HG02763 (cell line): ENCODE measurements at regions not wholly inside any gene's neighbourhood (a gene's known extent, or its start where the extent isn't known, plus 50 kb on each side); places are given as distances from the start of the nearest gene placed in this dataset.

ENCODE experiments used
- ATAC-seq: cut with Tn5 transposase; IDR thresholded peaks from one replicate; pipeline ENCODE4 v1.9.1; 2021; ENCODE audit warnings: mild to moderate bottlenecking, moderate library complexity; ENCODE audit not compliant: unreplicated experiment

GRCh38 chr9:17019398-17019797 is 115.4 kb upstream of the CNTLN start:
- no peak for ATAC-seq

- no peak for ATAC-seq
These were observed 116.2 kb upstream of the CNTLN start for GRCh38 chr9:17018540-17019196.

- ATAC-seq = no peak
These were observed 116.8 kb upstream of the CNTLN start for GRCh38 chr9:17017931-17018491.

GRCh38 chr9:17013891-17014290 is 120.9 kb upstream of the CNTLN start:
- no peak for ATAC-seq

- ATAC-seq = no peak
These were observed 121.8 kb upstream of the CNTLN start for GRCh38 chr9:17013010-17013409.

DNA sequence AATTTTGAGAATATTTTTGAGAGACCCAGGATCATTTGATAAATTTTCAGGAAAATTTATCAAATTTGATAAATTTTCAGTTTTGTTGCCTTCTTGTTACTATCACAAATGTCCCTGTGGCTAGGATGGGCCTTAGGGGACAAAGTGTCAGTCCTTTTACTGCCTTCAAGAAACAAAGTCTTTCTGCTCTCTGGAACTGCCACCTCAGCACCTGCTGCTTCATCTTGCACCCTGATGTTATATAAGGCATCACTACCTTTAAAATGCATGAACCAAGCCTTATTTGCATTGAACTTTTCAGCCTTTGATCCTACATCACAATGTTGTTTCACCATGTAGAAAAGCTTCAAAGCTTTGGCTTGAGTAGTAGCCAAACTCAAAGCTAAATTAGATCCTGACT is 123.0 kb upstream of the CNTLN start:
- ATAC-seq = no peak

DNA sequence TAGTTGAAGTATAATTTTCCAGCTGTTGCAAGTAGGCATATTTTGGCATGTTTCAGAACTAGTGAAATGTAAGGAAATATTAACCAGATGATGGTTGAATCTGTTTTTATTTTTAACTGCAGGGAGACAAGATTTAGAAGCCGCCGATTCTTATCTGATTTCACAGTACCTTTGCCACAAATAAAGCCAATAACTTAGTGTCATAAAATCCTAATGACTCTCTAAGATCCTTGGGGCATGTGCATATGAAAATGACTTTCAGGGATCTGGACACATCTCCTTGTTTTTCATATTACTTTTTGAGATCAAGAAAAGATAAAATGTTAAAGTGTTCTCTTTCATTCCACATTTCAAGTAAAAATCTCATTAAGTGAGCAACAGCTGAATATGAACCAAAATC is 125.8 kb upstream of the CNTLN start:
- ATAC-seq = no peak

GRCh38 chr9:17005056-17005823 is 129.6 kb upstream of the CNTLN start:
- no peak for ATAC-seq

DNA sequence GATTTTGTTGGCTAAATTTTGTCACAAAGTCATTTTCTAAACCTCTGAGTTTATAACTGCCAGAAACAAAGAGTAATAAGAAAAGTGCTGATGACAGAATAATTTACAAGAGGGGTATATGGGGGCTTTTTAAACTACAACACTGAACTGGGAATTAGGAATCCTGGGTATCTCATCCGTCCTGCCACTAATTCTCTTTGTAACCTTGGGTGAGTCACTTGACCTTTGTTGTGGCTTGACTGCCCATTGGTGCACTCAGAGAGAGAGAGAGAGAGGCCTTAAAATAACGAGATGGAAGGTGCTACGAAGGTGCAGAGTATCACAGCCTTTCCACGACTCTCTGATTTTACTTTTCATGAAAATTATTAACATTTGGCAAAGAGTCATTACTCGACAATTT is 130.3 kb upstream of the CNTLN start:
- no peak for ATAC-seq

DNA sequence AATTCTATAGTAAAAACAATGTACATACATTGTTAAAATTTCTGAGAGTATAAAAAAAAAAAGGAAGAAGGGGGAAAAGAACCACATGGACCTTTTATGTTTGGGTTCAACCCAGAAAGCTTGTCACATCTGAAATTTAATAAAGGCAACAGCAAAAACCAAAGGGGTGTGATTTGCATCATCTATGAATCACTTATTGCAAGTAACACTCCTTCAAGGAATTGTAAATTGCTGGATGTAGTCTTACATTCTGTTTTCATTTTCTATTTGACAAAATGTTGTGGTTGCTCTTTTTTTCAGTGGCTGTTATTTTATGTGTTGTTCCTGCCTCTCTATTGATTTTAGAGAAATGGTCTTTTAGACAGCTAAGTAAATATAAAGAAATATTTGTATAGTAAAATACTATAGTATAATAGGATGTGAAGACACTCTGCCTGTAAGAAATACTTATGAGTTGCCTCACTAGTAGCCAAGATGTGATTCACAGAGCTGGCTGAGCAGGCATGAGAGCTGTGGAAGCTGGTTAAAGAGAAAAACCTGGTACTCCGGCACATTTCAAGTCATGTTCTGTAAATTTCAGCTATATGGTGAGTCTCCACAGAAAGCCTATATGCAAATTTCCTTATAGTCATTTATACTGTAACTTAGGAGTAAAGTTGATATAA is 131.1 kb upstream of the CNTLN start:
- no peak for ATAC-seq

DNA sequence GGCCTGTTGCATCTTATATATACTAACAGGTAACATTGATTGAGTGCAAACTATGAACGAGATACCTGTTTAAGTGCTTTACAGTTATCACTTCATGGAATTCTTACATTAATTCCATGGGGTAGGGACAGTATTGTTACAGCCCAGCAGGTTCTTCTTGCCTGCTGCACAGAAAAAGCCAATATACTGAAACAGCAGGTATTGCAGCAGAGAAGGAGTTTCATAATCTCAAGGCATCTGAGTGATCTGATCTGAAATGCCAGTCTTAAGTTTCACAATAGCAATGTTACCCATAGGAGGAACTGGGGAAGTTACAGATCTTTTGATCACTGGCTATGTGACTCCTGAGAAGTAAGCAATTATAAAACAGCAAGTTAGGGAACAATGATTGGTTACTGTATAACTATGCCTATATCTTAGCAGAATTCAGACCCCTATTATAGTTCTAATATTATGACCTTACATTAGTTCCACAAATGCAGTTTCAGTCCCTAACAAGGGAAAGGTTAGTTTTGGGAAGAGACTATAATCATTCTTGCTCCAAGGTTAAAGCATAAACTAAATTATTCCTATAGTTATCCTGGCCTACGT is 126.5 kb upstream of the BNC2 start:
- ATAC-seq = no peak

DNA sequence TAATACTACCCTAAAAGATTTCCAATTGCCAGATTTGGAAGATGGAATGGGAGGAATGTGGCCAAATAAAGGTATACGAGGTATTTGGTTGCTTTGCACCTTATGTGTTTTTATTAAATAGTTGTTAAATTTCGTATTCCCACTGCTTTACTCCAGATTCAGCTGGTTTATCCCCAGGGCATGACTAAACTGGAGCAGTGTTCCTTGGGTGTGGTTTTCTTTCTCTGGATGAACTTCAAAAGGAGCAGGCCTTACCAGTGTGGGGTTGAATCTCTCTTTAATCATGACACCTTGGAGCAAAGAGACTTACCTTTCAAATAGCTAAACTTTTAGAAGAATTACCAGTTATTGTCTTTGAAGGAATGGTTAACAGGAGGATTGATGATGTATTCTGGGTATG is 121.7 kb upstream of the BNC2 start:
- no peak for ATAC-seq

- no peak for ATAC-seq
These were observed 116.6 kb upstream of the BNC2 start for GRCh38 chr9:16987026-16987425.

DNA sequence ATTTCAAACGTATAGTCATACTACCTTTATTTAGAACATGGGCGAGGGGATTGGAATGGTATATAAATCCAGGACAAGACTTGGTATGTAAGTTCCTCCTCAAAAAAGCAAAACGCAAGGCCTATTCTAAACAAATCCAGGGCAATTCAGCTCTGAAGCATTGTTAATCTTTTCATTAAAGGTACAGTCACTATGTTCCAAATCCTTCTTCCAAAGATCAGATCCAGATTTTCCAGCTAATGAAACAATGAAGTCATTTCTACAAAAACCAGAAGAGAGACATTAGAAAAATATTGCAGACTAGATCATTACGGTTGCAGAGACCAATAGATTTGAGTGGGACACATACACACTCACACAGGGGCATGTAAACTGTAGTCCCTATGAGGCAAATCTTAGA is 116.1 kb upstream of the BNC2 start:
- no peak for ATAC-seq

GRCh38 chr9:16985559-16986348 is 115.3 kb upstream of the BNC2 start:
- ATAC-seq = no peak

GRCh38 chr9:16982780-16983310 is 112.4 kb upstream of the BNC2 start:
- ATAC-seq = no peak

DNA sequence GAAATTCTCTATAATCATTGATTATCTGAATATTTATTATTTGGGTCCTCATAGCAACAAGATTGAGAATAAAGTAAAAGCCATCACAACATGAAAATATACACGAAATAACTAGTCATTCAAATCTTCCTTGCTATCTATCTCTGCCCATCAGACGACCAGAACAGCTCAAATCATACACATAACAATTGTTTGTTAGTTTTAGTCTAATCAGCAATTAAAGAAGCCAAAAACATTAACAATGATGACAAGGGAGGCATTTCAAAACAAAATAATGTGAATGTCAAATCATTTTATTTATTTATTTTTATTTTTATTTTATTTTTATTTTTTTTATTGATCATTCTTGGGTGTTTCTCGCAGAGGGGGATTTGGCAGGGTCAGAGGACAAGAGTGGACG is 106.0 kb upstream of the BNC2 start:
- no peak for ATAC-seq

DNA sequence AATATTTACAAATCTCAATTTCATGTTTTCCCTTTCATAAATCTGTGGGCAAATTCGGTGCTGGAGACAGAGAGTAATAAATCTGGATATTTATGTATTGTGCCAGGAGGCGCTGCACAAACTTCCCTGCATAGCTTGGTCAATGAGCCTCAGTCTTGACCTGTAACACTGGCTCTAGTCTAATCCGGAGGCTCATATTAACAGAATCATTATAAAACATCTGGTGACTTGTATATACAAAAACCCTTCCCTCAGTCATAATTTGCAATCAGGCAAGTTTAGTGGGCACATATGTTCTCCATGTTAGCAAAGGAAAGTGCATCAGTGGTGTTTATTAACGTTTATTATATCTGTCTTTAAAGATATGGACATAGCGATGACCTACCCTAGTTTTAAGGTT is 104.0 kb upstream of the BNC2 start:
- ATAC-seq = no peak

GRCh38 chr9:16970321-16970720 is 99.9 kb upstream of the BNC2 start:
- ATAC-seq = no peak

GRCh38 chr9:16964228-16964627 is 93.8 kb upstream of the BNC2 start:
- no peak for ATAC-seq
